GM23338 (cell line): ENCODE measurements at regions not wholly inside any gene's neighbourhood (a gene's known extent, or its start where the extent isn't known, plus 50 kb on each side); places are given as distances from the start of the nearest gene placed in this dataset.

ENCODE experiments used
- ATAC-seq: fragments of 200-7000 bp; cut with Tn5 transposase; 3 replicates; pipeline ENCODE4 v1.9.1; 2020
- DNase-seq: peaks from one replicate; pipeline ENCODE4 v3.0.0-alpha.2; 2015; ENCODE audit warnings: low spot score
- H2AFZ ChIP-seq: fragments of 200-600 bp; sonication (generic); 2 replicates; pipeline ENCODE4 v1.8.0; 2016; ENCODE audit warnings: antibody characterized with exemption, mild to moderate bottlenecking, moderate library complexity
- H3F3A ChIP-seq: fragments of 200-600 bp; sonication (generic); replicated peaks from 2 replicates; pipeline ENCODE4 v1.8.0; 2017; ENCODE audit warnings: antibody characterized with exemption, mixed run types, low read depth
- H3K27ac ChIP-seq: fragments of 200-600 bp; sonication (generic); 2 replicates; pipeline ENCODE4 v1.6.1; 2016; ENCODE audit warnings: low read depth
- H3K27me3 ChIP-seq: fragments of 200-600 bp; sonication (generic); 2 replicates; pipeline ENCODE4 v1.8.0; 2016; ENCODE audit warnings: mild to moderate bottlenecking, mixed run types, moderate library complexity; ENCODE audit not compliant: insufficient read depth
- H3K36me3 ChIP-seq: fragments of 200-600 bp; sonication (generic); 2 replicates; pipeline ENCODE4 v1.8.0; 2016; ENCODE audit warnings: mild to moderate bottlenecking; ENCODE audit not compliant: insufficient read depth
- H3K4me1 ChIP-seq: fragments of 200-600 bp; sonication (generic); 2 replicates; pipeline ENCODE4 v1.8.0; 2016; ENCODE audit warnings: mild to moderate bottlenecking, moderate library complexity; ENCODE audit not compliant: insufficient read depth
- H3K4me2 ChIP-seq: fragments of 200-600 bp; sonication (generic); 2 replicates; pipeline ENCODE4 v1.7.1; 2017; ENCODE audit warnings: mixed run types
- H3K4me3 ChIP-seq: fragments of 200-600 bp; sonication (generic); 2 replicates; pipeline ENCODE4 v1.6.1; 2016; ENCODE audit warnings: mixed run types
- H3K79me2 ChIP-seq: fragments of 200-600 bp; sonication (generic); replicated peaks from 2 replicates; pipeline ENCODE4 v1.8.0; 2017; ENCODE audit warnings: mild to moderate bottlenecking; ENCODE audit not compliant: insufficient read depth
- H3K9me2 ChIP-seq: fragments of 200-600 bp; sonication (generic); 2 replicates; pipeline ENCODE4 v1.8.0; 2017; ENCODE audit not compliant: insufficient read depth
- H4K20me1 ChIP-seq: fragments of 200-600 bp; sonication (generic); replicated peaks from 2 replicates; pipeline ENCODE4 v1.8.0; 2017; ENCODE audit warnings: mild to moderate bottlenecking; ENCODE audit not compliant: insufficient read depth
- H3K27ac Mint-ChIP-seq: 2 replicates; pipeline ENCODE4 v1.8.0; 2020; ENCODE audit warnings: inconsistent platforms, mild to moderate bottlenecking, moderate library complexity, mixed read lengths
- H3K27me3 Mint-ChIP-seq: 3 replicates; pipeline ENCODE4 v1.8.0; 2022; ENCODE audit warnings: low read depth, mild to moderate bottlenecking, moderate library complexity, mixed read lengths, inconsistent platforms; ENCODE audit not compliant: insufficient read depth, poor library complexity
- H3K36me3 Mint-ChIP-seq: 3 replicates; pipeline ENCODE4 v1.8.0; 2021; ENCODE audit warnings: low read depth, mild to moderate bottlenecking, inconsistent platforms, moderate library complexity, mixed read lengths
- H3K4me1 Mint-ChIP-seq: 3 replicates; pipeline ENCODE4 v1.8.0; 2020; ENCODE audit warnings: mild to moderate bottlenecking, inconsistent platforms, mixed read lengths
- H3K4me3 Mint-ChIP-seq: 3 replicates; pipeline ENCODE4 v1.8.0; 2021; ENCODE audit warnings: moderate library complexity, mild to moderate bottlenecking, inconsistent platforms, mixed read lengths
- H3K9me3 Mint-ChIP-seq: 3 replicates; pipeline ENCODE4 v1.8.0; 2020; ENCODE audit warnings: moderate library complexity, mild to moderate bottlenecking, inconsistent platforms, mixed read lengths
- CREB1 ChIP-seq: fragments of 250-450 bp; sonication (Bioruptor Pico); IDR thresholded peaks from 2 replicates; pipeline ENCODE4 v1.5.0; 2020; ENCODE audit warnings: low read depth, mild to moderate bottlenecking, moderate library complexity
- CTCF ChIP-seq, 2 experiments: fragments of 200-600 bp in 1 of 2; sonication (generic) in 1 of 2; conservative IDR thresholded peaks; 2 replicates each; pipeline versions ENCODE4 v1.5.1 to v1.6.1; 2016 to 2017; ENCODE audit warnings: antibody characterized with exemption in 2 of 2, low read depth in 2 of 2, mild to moderate bottlenecking in 2 of 2, moderate library complexity in 1 of 2
- EZH2 ChIP-seq: fragments of 200-600 bp; sonication (generic); IDR thresholded peaks from one replicate; pipeline ENCODE4 v1.8.0; 2017; ENCODE audit warnings: antibody characterized with exemption, mild to moderate bottlenecking, low read depth; ENCODE audit not compliant: unreplicated experiment
- EZH2phosphoT487 ChIP-seq: fragments of 200-600 bp; sonication (generic); IDR thresholded peaks from one replicate; pipeline ENCODE4 v1.8.1; 2018; ENCODE audit warnings: antibody characterized with exemption; ENCODE audit not compliant: unreplicated experiment
- NANOG ChIP-seq: IDR thresholded peaks from 2 replicates; pipeline ENCODE4 v1.6.1; 2016; ENCODE audit warnings: antibody characterized with exemption, borderline replicate concordance
- POLR2AphosphoS5 ChIP-seq: IDR thresholded peaks from 2 replicates; pipeline ENCODE4 v1.6.1; 2016; ENCODE audit warnings: antibody characterized with exemption, low read depth
- REST ChIP-seq: IDR thresholded peaks from one replicate; pipeline ENCODE4 v1.6.1; 2018; ENCODE audit warnings: antibody characterized with exemption; ENCODE audit not compliant: unreplicated experiment
- STAT1 ChIP-seq: IDR thresholded peaks from one replicate; pipeline ENCODE4 v1.6.1; 2016; ENCODE audit warnings: antibody characterized with exemption; ENCODE audit not compliant: unreplicated experiment
- ZNF114 ChIP-seq: fragments of 250-450 bp; sonication (Bioruptor Pico); IDR thresholded peaks from 2 replicates; pipeline ENCODE4 v1.5.0; 2020; ENCODE audit warnings: mild to moderate bottlenecking, moderate library complexity
- ZNF331 ChIP-seq: fragments of 250-450 bp; sonication (Bioruptor Pico); IDR thresholded peaks from 2 replicates; pipeline ENCODE4 v1.5.0; 2020; ENCODE audit warnings: low read depth, mild to moderate bottlenecking, moderate library complexity
- ZNF462 ChIP-seq: fragments of 250-450 bp; sonication (Bioruptor Pico); IDR thresholded peaks from 2 replicates; pipeline ENCODE4 v1.5.0; 2020; ENCODE audit warnings: mild to moderate bottlenecking, moderate library complexity

GRCh38 chr7:17625043-17625442 lies 315.3 kb downstream of the SNX13 start:
- DNase-seq (no peak), ATAC-seq (no peak)
- no peaks in the 10 kb centered on the region for H3K36me3 ChIP-seq
- no peak overlapping the region for H3K4me3 ChIP-seq
- H3K27ac ChIP-seq = no peak overlapping the region
- TF ChIP-seq REST (no peak), EZH2phosphoT487 (no peak), ZNF331 (no peak), NANOG (no peak), ZNF462 (CRISPR knock-in tag) (no peak), CTCF (conservative IDR thresholded peaks at IDR 0.05; ENCODE audit: low read depth in 2 of 2) (no peak), ZNF114 (CRISPR knock-in tag) (no peak), STAT1 (no peak), POLR2AphosphoS5 (no peak), EZH2 (no peak), CREB1 (no peak)
- peaks cover 13% of the 10 kb centered on the region; the same call in 2 of the 3 replicates for H3K4me1 Mint-ChIP-seq
- no peaks in the 10 kb centered on the region; the same call in none of the 2 replicates for H3K9me2 ChIP-seq
- no peak overlapping the region for H3K4me3 Mint-ChIP-seq
- H2AFZ ChIP-seq = no peak overlapping the region
- no peak overlapping the region for H3K4me2 ChIP-seq
- no peaks in the 10 kb centered on the region for H3K9me3 Mint-ChIP-seq
- H4K20me1 ChIP-seq = no peaks in the 10 kb centered on the region
- H3K27me3 ChIP-seq = no peaks in the 10 kb centered on the region
- H3K27me3 Mint-ChIP-seq = no peaks in the 10 kb centered on the region
- no peak overlapping the region for H3K27ac Mint-ChIP-seq
- H3K79me2 ChIP-seq = no peaks in the 10 kb centered on the region
- no peaks in the 10 kb centered on the region for H3F3A ChIP-seq
- H3K4me1 ChIP-seq = peaks cover 5% of the 10 kb centered on the region; the same call in 1 of the 2 replicates
- H3K36me3 Mint-ChIP-seq = no peaks in the 10 kb centered on the region
